ENCODE measurements at regions not wholly inside any gene's neighbourhood (a gene's known extent, or its start where the extent isn't known, plus 50 kb on each side); places are given as distances from the start of the nearest gene placed in this dataset.

DNA sequence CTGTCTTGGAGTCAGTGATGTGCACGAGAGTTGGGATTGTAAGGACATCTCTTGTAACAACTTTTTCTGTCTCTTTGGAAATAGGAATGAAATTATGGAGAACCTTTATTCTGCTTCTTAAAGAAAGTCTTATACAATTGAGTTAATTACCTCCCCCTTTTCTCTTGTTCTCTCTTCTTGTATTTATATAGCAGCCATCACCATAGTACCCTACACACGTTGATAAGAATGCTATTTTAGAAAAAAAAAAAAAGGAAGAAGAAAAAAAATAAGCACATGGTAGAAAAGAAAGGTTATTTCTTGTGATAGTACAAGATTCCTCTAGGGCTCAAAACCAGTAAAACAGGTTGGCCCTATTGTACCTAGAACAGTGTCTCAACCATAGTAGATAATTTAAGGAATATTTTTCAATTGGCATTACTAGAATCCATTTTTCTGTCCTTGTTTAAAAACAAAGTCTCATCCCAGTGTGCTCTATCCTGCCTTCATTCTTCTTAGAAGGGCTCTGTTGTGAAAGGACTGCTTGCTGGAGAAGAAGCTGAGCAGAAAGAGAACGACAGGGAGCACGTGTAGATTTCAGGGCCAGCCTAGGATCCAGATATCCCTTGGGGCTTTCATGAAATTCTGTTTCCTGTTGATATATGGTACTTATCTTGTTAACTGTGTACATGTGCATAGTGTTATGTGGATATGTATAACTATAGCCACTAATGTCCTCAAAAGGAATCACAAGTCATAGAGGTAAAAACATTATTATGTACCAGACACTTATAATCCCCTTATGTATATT lies 392.3 kb upstream of the MEF2C start:
- no peak for DNase-seq (ENCODE audit: low read depth in 1 of 2, low spot score in 2 of 2)
- H4K5ac ChIP-seq (ENCODE audit: insufficient read length, low read depth, low read length) = no peak overlapping the region
- H3K14ac ChIP-seq (ENCODE audit: insufficient read length) = no peak overlapping the region
- H3K36me3 ChIP-seq (ENCODE audit: control insufficient read depth in 2 of 4, insufficient read depth in 4 of 4, low read length in 3 of 4) = no peaks in the 10 kb centered on the region
- no peak overlapping the region for H3K4me2 ChIP-seq (ENCODE audit: insufficient read depth in 1 of 2, low read depth in 2 of 2, low read length in 2 of 2)
- H2AFZ ChIP-seq (ENCODE audit: low read length) = no peak overlapping the region
- H2BK20ac ChIP-seq (ENCODE audit: low read length) = no peak overlapping the region
- no peaks in the 10 kb centered on the region for H3K4me1 ChIP-seq (replicated peaks in 1 of 4; ENCODE audit: control insufficient read depth in 3 of 4, insufficient read depth in 4 of 4, low read length in 3 of 4)
- H3K79me2 ChIP-seq (ENCODE audit: control insufficient read depth in 1 of 2, insufficient read depth in 2 of 2, low read length in 2 of 2) = no peaks in the 10 kb centered on the region
- no peak overlapping the region for H2BK15ac ChIP-seq (ENCODE audit: low read length)
- FAIRE-seq = no peak
- H2BK12ac ChIP-seq (ENCODE audit: low read depth, low read length) = no peak overlapping the region
- no peak overlapping the region for H4K8ac ChIP-seq (ENCODE audit: extremely low read depth, insufficient read depth, low read length)
- no peaks in the 10 kb centered on the region for H3K23me2 ChIP-seq (ENCODE audit: low read depth, low read length)
- no peak for TF ChIP-seq BACH1 (IDR thresholded peaks at IDR 0.05; ENCODE audit: low read length)
- TF ChIP-seq JUN (IDR thresholded peaks at IDR 0.05; ENCODE audit: low read depth, low read length) = no peak
- TF ChIP-seq SAP30 (IDR thresholded peaks at IDR 0.05; ENCODE audit: insufficient read depth, insufficient replicate concordance, low read length) = no peak
- no peak for TF ChIP-seq GABPA (IDR thresholded peaks at IDR 0.05; ENCODE audit: borderline replicate concordance, insufficient read depth, low read length)
- TF ChIP-seq, protein P1, sequence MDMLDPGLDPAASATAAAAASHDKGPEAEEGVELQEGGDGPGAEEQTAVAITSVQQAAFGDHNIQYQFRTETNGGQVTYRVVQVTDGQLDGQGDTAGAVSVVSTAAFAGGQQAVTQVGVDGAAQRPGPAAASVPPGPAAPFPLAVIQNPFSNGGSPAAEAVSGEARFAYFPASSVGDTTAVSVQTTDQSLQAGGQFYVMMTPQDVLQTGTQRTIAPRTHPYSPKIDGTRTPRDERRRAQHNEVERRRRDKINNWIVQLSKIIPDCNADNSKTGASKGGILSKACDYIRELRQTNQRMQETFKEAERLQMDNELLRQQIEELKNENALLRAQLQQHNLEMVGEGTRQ (IDR thresholded peaks at IDR 0.05; ENCODE audit: low read length) = no peak
- H3K23ac ChIP-seq (ENCODE audit: insufficient read length) = no peak overlapping the region
- no peak overlapping the region for H2BK120ac ChIP-seq (replicated peaks; ENCODE audit: low read depth, low read length)
- ChIA-PET POLR2A (ENCODE audit: partially characterized antibody) (no interaction called here), CTCF (ENCODE audit: partially characterized antibody) (no interaction called here)
- no peak overlapping the region for H3K18ac ChIP-seq (ENCODE audit: extremely low read depth, low read length)
- H3K4me3 ChIP-seq (ENCODE audit: extremely low read depth in 1 of 4, insufficient read depth in 2 of 4, low read depth in 3 of 4, low read length in 4 of 4) = no peak overlapping the region
- H3K56ac ChIP-seq (replicated peaks; ENCODE audit: insufficient read length, low read depth, low read length) = no peak overlapping the region
- H3K27ac ChIP-seq (ENCODE audit: low read depth, low read length) = no peak overlapping the region
- H3K27me3 ChIP-seq (replicated peaks in 1 of 4; ENCODE audit: control insufficient read depth in 3 of 4, extremely low read depth in 1 of 4, insufficient read depth in 3 of 4, low read length in 3 of 4) = no peaks in the 10 kb centered on the region
- WGBS, 2 experiments (ENCODE audit: extremely low coverage in 1 of 2, insufficient coverage in 1 of 2, insufficient read length in 1 of 2, insufficient replicate concordance in 2 of 2, low coverage in 1 of 2, low lambda C conversion rate in 2 of 2, missing lambda C conversion rate in 1 of 2) = 90% methylated on average over 4 of the region's 4 CpGs; no CpG with 5 or more reads in 1 of the 2 experiments
- no peak overlapping the region for H3K9ac ChIP-seq (replicated peaks in 1 of 4; ENCODE audit: extremely low read depth in 1 of 4, low read depth in 3 of 4, low read length in 3 of 4)
- no peaks in the 10 kb centered on the region for H3K79me1 ChIP-seq (ENCODE audit: low read depth, low read length)
- no peaks in the 10 kb centered on the region for H4K20me1 ChIP-seq (replicated peaks in 1 of 2; ENCODE audit: control insufficient read depth in 1 of 2, insufficient read depth in 2 of 2, low read length in 2 of 2)
- no peak overlapping the region for H4K91ac ChIP-seq (replicated peaks; ENCODE audit: insufficient read length, low read length)
- no peak overlapping the region for H2BK5ac ChIP-seq (ENCODE audit: low read depth, low read length)
- no peak overlapping the region for H3K4ac ChIP-seq (replicated peaks; ENCODE audit: insufficient read length, low read depth, low read length)
- H3K9me3 ChIP-seq (ENCODE audit: insufficient read depth in 2 of 2, low read depth in 1 of 2, low read length in 1 of 2) = no peaks in the 10 kb centered on the region
- no peak overlapping the region for H2AK5ac ChIP-seq (ENCODE audit: low read depth, low read length)
